ENCODE measurements at regions not wholly inside any gene's neighbourhood (a gene's known extent, or its start where the extent isn't known, plus 50 kb on each side); places are given as distances from the start of the nearest gene placed in this dataset.

- H3K4me1 Mint-ChIP-seq (ENCODE audit: low read depth, unreplicated experiment) = no peaks in the 10 kb centered on the region
- no peaks in the 10 kb centered on the region for H3K27me3 ChIP-seq (replicated peaks; ENCODE audit: control insufficient read depth, insufficient read depth, low read length)
- no peaks in the 10 kb centered on the region for H3K9me3 Mint-ChIP-seq (ENCODE audit: unreplicated experiment)
- H3K36me3 Mint-ChIP-seq (ENCODE audit: insufficient read depth, unreplicated experiment) = no peaks in the 10 kb centered on the region
- H3K27ac Mint-ChIP-seq (ENCODE audit: unreplicated experiment) = no peak overlapping the region
- TF ChIP-seq, protein P1, sequence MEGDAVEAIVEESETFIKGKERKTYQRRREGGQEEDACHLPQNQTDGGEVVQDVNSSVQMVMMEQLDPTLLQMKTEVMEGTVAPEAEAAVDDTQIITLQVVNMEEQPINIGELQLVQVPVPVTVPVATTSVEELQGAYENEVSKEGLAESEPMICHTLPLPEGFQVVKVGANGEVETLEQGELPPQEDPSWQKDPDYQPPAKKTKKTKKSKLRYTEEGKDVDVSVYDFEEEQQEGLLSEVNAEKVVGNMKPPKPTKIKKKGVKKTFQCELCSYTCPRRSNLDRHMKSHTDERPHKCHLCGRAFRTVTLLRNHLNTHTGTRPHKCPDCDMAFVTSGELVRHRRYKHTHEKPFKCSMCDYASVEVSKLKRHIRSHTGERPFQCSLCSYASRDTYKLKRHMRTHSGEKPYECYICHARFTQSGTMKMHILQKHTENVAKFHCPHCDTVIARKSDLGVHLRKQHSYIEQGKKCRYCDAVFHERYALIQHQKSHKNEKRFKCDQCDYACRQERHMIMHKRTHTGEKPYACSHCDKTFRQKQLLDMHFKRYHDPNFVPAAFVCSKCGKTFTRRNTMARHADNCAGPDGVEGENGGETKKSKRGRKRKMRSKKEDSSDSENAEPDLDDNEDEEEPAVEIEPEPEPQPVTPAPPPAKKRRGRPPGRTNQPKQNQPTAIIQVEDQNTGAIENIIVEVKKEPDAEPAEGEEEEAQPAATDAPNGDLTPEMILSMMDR (IDR thresholded peaks at IDR 0.05; ENCODE audit: insufficient read depth in 1 of 2, low read depth in 1 of 2, low read length in 1 of 2, severe bottlenecking in 1 of 2, unreplicated experiment in 1 of 2) = no peak
- H3K36me3 ChIP-seq (ENCODE audit: control insufficient read depth, insufficient read depth, low read length) = no peaks in the 10 kb centered on the region
- BruUV-seq (replicated peaks) = no TSS peak
- no peaks in the 10 kb centered on the region for H3K27me3 Mint-ChIP-seq (ENCODE audit: insufficient read depth, unreplicated experiment)
- H3K4me3 ChIP-seq (ENCODE audit: low read depth, low read length) = no peak overlapping the region
- POLR2A ChIA-PET = no interaction called here
- intact Hi-C loops (cut with micrococcal nuclease; ENCODE audit: unreplicated experiment) = no loop called here
- H3K9me3 ChIP-seq = no peaks in the 10 kb centered on the region
- no peaks in the 10 kb centered on the region for H3K4me1 ChIP-seq
- DNase-seq = no peak
- no peak overlapping the region for H3K4me3 Mint-ChIP-seq (ENCODE audit: unreplicated experiment)
- CTCF ChIA-PET = no interaction called here
These were observed 853.8 kb downstream of the IGSF11 start for GRCh38 chr3:118180853-118181252.

- intact Hi-C loops (cut with micrococcal nuclease; ENCODE audit: unreplicated experiment) = no loop called here
- H3K36me3 ChIP-seq (ENCODE audit: control insufficient read depth, insufficient read depth, low read length) = no peaks in the 10 kb centered on the region
- TF ChIP-seq, protein P1 (IDR thresholded peaks at IDR 0.05; ENCODE audit: insufficient read depth in 1 of 2, low read depth in 1 of 2, low read length in 1 of 2, severe bottlenecking in 1 of 2, unreplicated experiment in 1 of 2) = no peak
- no peaks in the 10 kb centered on the region for H3K4me1 ChIP-seq
- Mint-ChIP-seq H3K27ac (ENCODE audit: unreplicated experiment) (no peak overlapping the region), H3K4me1 (ENCODE audit: low read depth, unreplicated experiment) (no peaks in the 10 kb centered on the region), H3K9me3 (ENCODE audit: unreplicated experiment) (no peaks in the 10 kb centered on the region), H3K27me3 (ENCODE audit: insufficient read depth, unreplicated experiment) (no peaks in the 10 kb centered on the region), H3K4me3 (ENCODE audit: unreplicated experiment) (no peak overlapping the region), H3K36me3 (ENCODE audit: insufficient read depth, unreplicated experiment) (no peaks in the 10 kb centered on the region)
- H3K4me3 ChIP-seq (ENCODE audit: low read depth, low read length) = no peak overlapping the region
- BruUV-seq (replicated peaks) = no TSS peak
- DNase-seq = no peak
- ChIA-PET POLR2A (no interaction called here), CTCF (no interaction called here)
- H3K27me3 ChIP-seq (replicated peaks; ENCODE audit: control insufficient read depth, insufficient read depth, low read length) = no peaks in the 10 kb centered on the region
- H3K9me3 ChIP-seq = no peaks in the 10 kb centered on the region
These were observed 853.4 kb downstream of the IGSF11 start for GRCh38 chr3:118181274-118181673.

- TF ChIP-seq, protein P1 (IDR thresholded peaks at IDR 0.05; ENCODE audit: insufficient read depth in 1 of 2, low read depth in 1 of 2, low read length in 1 of 2, severe bottlenecking in 1 of 2, unreplicated experiment in 1 of 2) = no peak
- Histone ChIP-seq H3K36me3 (ENCODE audit: control insufficient read depth, insufficient read depth, low read length) (no peaks in the 10 kb centered on the region), H3K27me3 (replicated peaks; ENCODE audit: control insufficient read depth, insufficient read depth, low read length) (no peaks in the 10 kb centered on the region), H3K4me3 (ENCODE audit: low read depth, low read length) (no peak overlapping the region), H3K4me1 (no peaks in the 10 kb centered on the region), H3K9me3 (no peaks in the 10 kb centered on the region)
- Mint-ChIP-seq H3K9me3 (ENCODE audit: unreplicated experiment) (no peaks in the 10 kb centered on the region), H3K27me3 (ENCODE audit: insufficient read depth, unreplicated experiment) (no peaks in the 10 kb centered on the region), H3K36me3 (ENCODE audit: insufficient read depth, unreplicated experiment) (no peaks in the 10 kb centered on the region), H3K27ac (ENCODE audit: unreplicated experiment) (no peak overlapping the region), H3K4me1 (ENCODE audit: low read depth, unreplicated experiment) (no peaks in the 10 kb centered on the region), H3K4me3 (ENCODE audit: unreplicated experiment) (no peak overlapping the region)
- intact Hi-C loops (cut with micrococcal nuclease; ENCODE audit: unreplicated experiment) = loop anchor here (2.0 kb wide), 1 partner anchor 443 kb away; no protein-coding TSS in a partner anchor
- ChIA-PET POLR2A (no interaction called here), CTCF (no interaction called here)
- no TSS peak for BruUV-seq (replicated peaks)
- no peak for DNase-seq
These were observed 848.6 kb downstream of the IGSF11 start for GRCh38 chr3:118186051-118186450.
